ENCODE measurements at regions not wholly inside any gene's neighbourhood (a gene's known extent, or its start where the extent isn't known, plus 50 kb on each side); places are given as distances from the start of the nearest gene placed in this dataset.
A peak's percentile ranks its signal among the peaks of the same experiment; 100 is the strongest.

DNA sequence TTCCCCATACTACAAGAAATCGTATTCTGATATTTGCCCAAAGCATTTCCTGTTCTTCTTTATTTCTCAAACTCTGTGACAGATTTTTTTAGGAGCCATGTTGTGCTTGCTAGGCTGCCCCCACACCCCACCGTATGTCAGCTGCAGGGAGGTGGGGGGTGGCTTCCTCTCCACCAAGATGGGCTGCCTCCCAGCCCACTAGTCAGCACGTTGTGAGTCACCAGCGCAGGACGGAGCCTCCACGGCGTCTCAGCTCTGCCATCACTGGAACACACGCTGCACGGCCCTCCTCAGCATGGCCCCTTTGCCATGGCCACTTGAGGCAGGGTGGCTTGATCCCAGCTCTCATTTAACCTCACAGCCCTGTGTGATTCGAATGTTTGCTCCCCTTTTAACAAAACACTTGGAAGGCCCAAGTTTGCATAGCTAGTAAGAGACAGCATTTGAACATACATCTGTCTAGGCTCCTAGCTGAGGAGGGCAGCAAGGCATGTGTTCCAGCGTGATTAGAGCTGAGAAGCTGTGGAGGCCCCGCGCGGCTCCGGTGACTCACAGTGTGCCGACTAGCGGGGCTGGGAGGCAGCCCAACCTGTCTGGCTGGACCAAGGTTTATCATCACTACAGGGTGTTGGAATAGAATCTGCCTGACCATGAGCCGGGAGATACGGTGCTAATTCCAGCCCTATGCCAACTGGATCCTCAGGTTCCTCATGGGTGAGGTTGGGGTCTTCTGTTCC lies 180.7 kb upstream of the NCAM1 start:
- no peak overlapping the region for H3K4me3 Mint-ChIP-seq
- intact Hi-C loops (cut with micrococcal nuclease), result no loop called here
- no peaks in the 10 kb centered on the region for H3K36me3 Mint-ChIP-seq (ENCODE audit: low read depth)
- H3K4me1 Mint-ChIP-seq, result peaks cover 3% of the 10 kb centered on the region
- no peaks in the 10 kb centered on the region for H3K9me3 Mint-ChIP-seq
- DNase-seq, result no peak
- no peak overlapping the region for H3K27ac Mint-ChIP-seq
- H3K27me3 Mint-ChIP-seq, result no peaks in the 10 kb centered on the region

- intact Hi-C loops (cut with micrococcal nuclease), result no loop called here
- H3K27me3 Mint-ChIP-seq, result peaks cover 5% of the 10 kb centered on the region
- H3K27ac Mint-ChIP-seq, result no peak overlapping the region
- H3K4me3 Mint-ChIP-seq, result no peak overlapping the region
- H3K4me1 Mint-ChIP-seq, result peaks cover 3% of the 10 kb centered on the region
- no peaks in the 10 kb centered on the region for H3K36me3 Mint-ChIP-seq (ENCODE audit: low read depth)
- H3K9me3 Mint-ChIP-seq, result no peaks in the 10 kb centered on the region
- DNase-seq, result no peak
Observed at GRCh38 chr11:112783945-112784322, 177.3 kb upstream of the NCAM1 start.

DNA sequence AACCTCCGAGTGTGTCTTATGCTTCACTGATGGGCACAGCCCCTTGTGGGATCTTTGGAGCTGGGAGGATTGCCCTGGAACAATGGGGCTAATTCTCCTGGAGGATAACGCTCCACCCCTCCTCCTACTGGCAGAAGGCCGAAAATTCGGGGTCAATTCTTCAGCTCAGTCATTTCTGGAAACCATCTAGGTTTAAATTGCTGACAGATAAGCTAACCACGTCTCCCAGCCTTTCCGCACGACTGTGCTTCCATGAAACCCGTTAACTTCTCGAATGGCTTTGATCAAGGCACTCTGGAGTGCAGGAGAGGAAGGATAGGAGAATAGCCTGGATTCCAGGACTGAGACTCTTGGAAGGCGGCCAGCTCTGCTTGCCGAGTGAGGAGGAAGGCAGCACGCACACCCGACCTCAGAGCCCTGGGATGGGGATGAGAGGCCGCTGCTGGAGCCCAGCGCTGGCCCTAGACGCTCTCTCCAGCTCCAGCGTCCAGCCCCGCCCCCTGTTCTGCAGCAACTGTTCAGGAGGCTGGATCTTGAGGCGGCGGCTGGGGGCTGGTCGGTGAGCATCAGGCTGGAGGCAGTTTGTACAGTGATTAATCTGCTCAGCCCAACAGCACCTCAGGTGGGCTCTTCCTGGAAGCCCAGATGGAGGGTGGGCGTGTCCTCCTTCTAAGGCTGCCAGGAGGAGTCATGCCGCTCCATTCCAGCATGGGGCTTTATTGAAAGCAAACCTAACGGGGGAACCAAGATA lies 176.7 kb upstream of the NCAM1 start:
- Mint-ChIP-seq H3K4me3 (no peak overlapping the region), H3K9me3 (no peaks in the 10 kb centered on the region), H3K27me3 (peaks cover 5% of the 10 kb centered on the region), H3K36me3 (ENCODE audit: low read depth) (no peaks in the 10 kb centered on the region), H3K27ac (no peak overlapping the region), H3K4me1 (no peaks in the 10 kb centered on the region)
- intact Hi-C loops (cut with micrococcal nuclease), result no loop called here
- DNase-seq, result no peak

DNA sequence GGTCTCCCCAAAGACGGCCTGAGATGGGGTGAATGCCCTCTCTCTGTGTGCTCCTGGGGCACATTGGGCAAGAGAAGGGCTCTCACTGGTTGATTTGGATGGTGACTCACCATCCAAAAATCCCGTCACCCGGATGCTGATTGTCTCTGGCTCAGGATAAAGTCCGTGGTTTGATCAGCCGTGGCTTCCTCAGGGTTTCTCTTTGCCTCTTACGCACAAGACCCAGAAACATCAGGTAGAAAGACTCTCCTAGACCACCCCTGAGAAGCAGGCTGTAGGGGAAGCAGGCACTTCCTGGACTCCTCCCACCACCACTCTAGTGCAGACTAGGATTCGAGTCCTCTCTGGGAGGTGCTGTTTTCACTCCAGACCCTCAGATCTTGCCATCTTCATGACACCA lies 176.1 kb upstream of the NCAM1 start:
- no peak for DNase-seq
- Mint-ChIP-seq H3K27ac (no peak overlapping the region), H3K9me3 (no peaks in the 10 kb centered on the region), H3K4me1 (no peaks in the 10 kb centered on the region), H3K4me3 (no peak overlapping the region), H3K27me3 (peaks cover 5% of the 10 kb centered on the region), H3K36me3 (ENCODE audit: low read depth) (no peaks in the 10 kb centered on the region)
- intact Hi-C loops (cut with micrococcal nuclease), result no loop called here

GRCh38 chr11:112785719-112786118 lies 175.5 kb upstream of the NCAM1 start:
- DNase-seq, result no peak
- no peak overlapping the region for H3K27ac Mint-ChIP-seq
- H3K36me3 Mint-ChIP-seq (ENCODE audit: low read depth), result no peaks in the 10 kb centered on the region
- no peaks in the 10 kb centered on the region for H3K4me1 Mint-ChIP-seq
- H3K9me3 Mint-ChIP-seq, result no peaks in the 10 kb centered on the region
- intact Hi-C loops (cut with micrococcal nuclease), result no loop called here
- H3K4me3 Mint-ChIP-seq, result no peak overlapping the region
- H3K27me3 Mint-ChIP-seq, result peaks cover 5% of the 10 kb centered on the region

- Mint-ChIP-seq H3K36me3 (ENCODE audit: low read depth) (no peaks in the 10 kb centered on the region), H3K27ac (no peak overlapping the region), H3K27me3 (peaks cover 5% of the 10 kb centered on the region), H3K9me3 (no peaks in the 10 kb centered on the region), H3K4me1 (no peaks in the 10 kb centered on the region), H3K4me3 (no peak overlapping the region)
- intact Hi-C loops (cut with micrococcal nuclease), result no loop called here
- DNase-seq, result no peak
Observed at GRCh38 chr11:112786196-112786595, 175.0 kb upstream of the NCAM1 start.

GRCh38 chr11:112786886-112787530 lies 174.2 kb upstream of the NCAM1 start:
- Mint-ChIP-seq H3K27me3 (peaks cover 5% of the 10 kb centered on the region), H3K4me1 (no peaks in the 10 kb centered on the region), H3K9me3 (no peaks in the 10 kb centered on the region), H3K27ac (no peak overlapping the region), H3K36me3 (ENCODE audit: low read depth) (no peaks in the 10 kb centered on the region), H3K4me3 (no peak overlapping the region)
- intact Hi-C loops (cut with micrococcal nuclease), result no loop called here
- DNase-seq, result no peak

DNA sequence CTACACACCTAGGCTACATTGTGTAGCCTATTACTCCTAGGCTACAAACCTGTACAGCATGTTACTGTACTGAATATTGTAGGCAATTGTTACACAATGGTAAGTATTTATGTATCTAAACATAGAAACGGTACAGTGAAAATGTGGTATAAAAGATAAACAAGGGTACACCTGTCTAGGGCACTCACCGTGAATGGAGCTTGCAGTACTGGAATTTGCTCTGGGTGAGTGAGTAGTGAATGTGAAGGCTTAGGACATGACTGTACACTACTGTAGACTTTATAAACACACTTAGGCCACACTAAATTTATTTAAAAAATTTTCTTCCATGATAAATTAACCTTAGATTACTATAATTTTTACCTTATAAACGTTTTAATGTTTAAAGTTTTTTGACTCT lies 171.7 kb upstream of the NCAM1 start:
- H3K27ac Mint-ChIP-seq, result no peak overlapping the region
- peaks cover 5% of the 10 kb centered on the region for H3K27me3 Mint-ChIP-seq
- H3K4me3 Mint-ChIP-seq, result no peak overlapping the region
- DNase-seq, result no peak
- no peaks in the 10 kb centered on the region for H3K36me3 Mint-ChIP-seq (ENCODE audit: low read depth)
- H3K4me1 Mint-ChIP-seq, result peaks cover 2% of the 10 kb centered on the region
- H3K9me3 Mint-ChIP-seq, result no peaks in the 10 kb centered on the region
- intact Hi-C loops (cut with micrococcal nuclease), result no loop called here

GRCh38 chr11:112790286-112790685 lies 170.9 kb upstream of the NCAM1 start:
- peaks cover 5% of the 10 kb centered on the region for H3K27me3 Mint-ChIP-seq
- intact Hi-C loops (cut with micrococcal nuclease), result no loop called here
- no peaks in the 10 kb centered on the region for H3K36me3 Mint-ChIP-seq (ENCODE audit: low read depth)
- H3K27ac Mint-ChIP-seq, result no peak overlapping the region
- no peaks in the 10 kb centered on the region for H3K9me3 Mint-ChIP-seq
- DNase-seq, result no peak
- H3K4me3 Mint-ChIP-seq, result no peak overlapping the region
- peaks cover 2% of the 10 kb centered on the region for H3K4me1 Mint-ChIP-seq

DNA sequence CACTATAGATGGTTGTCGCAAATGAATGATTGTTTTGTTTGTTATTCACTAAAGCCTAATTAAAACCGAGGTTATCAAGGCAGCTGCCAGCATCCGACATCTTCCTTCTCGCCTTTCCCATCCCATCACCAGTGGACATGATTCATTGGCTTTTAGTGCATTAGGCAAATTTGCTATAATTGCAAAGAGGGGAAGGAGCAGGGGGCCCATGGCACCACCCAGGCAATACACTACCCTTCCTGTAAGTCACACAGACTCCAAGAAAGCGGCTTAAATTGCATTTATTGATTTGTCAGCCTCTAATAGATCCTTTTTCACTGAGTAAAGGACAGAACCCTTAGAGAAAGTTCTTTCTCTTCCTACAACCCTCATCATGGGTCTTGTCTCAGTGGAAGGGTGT lies 169.2 kb upstream of the NCAM1 start:
- Mint-ChIP-seq H3K4me1 (peaks cover 2% of the 10 kb centered on the region), H3K36me3 (ENCODE audit: low read depth) (no peaks in the 10 kb centered on the region), H3K27ac (no peak overlapping the region), H3K4me3 (no peak overlapping the region), H3K9me3 (no peaks in the 10 kb centered on the region), H3K27me3 (peaks cover 5% of the 10 kb centered on the region)
- DNase-seq, result no peak
- intact Hi-C loops (cut with micrococcal nuclease), result no loop called here

DNA sequence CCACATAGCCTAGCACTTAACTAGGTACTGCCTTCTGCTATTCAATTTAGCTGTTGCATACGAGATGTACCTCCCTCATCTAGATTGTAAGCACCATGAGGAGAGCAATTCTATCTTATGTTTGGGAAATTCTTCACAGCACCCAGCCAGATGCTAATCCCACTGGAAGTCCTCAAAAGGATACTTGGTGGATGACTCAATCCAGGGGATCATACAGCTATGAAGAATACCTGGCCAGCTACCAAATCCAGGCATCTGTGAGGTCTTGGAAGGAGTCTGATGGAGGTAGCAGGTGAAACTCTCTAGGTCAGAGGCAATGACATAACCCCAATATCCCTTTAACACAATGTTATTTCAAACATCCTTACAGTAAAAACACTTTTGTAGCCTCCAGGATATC lies 167.8 kb upstream of the NCAM1 start:
- Mint-ChIP-seq H3K27ac (no peak overlapping the region), H3K9me3 (no peaks in the 10 kb centered on the region), H3K36me3 (ENCODE audit: low read depth) (no peaks in the 10 kb centered on the region), H3K4me1 (peaks cover 4% of the 10 kb centered on the region), H3K4me3 (no peak overlapping the region), H3K27me3 (no peaks in the 10 kb centered on the region)
- no peak for DNase-seq
- intact Hi-C loops (cut with micrococcal nuclease), result no loop called here

DNA sequence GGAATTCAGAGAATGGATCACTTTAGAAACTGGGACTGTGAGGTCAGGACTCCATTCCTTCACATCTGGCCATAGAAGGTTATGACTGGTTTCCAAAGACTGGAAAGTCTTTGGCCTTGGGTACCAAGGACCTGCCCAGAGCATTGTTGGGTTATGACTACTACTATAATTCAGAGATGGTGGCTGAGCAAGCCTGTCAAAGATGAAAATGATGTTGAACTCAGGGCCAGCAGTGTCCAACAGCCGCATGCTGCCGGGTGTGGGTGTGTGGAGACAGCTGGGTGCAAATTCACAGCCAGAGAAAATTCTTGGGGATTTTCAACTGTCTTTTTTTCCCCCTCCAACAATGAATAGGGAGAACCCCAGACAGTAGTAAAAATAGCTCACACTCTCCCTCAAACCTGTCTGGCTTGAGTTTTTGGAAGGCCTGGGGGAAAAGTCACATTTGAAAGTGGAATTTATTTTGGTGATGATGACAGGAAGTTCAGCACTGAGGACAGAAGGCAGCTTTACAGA lies 166.8 kb upstream of the NCAM1 start:
- Mint-ChIP-seq H3K4me1 (peaks cover 4% of the 10 kb centered on the region), H3K9me3 (no peaks in the 10 kb centered on the region), H3K27me3 (no peaks in the 10 kb centered on the region), H3K36me3 (ENCODE audit: low read depth) (no peaks in the 10 kb centered on the region), H3K27ac (no peak overlapping the region), H3K4me3 (no peak overlapping the region)
- intact Hi-C loops (cut with micrococcal nuclease), result loop anchor here (2.0 kb wide), 1 partner anchor 206 kb away; no protein-coding TSS in a partner anchor
- no peak for DNase-seq

DNA sequence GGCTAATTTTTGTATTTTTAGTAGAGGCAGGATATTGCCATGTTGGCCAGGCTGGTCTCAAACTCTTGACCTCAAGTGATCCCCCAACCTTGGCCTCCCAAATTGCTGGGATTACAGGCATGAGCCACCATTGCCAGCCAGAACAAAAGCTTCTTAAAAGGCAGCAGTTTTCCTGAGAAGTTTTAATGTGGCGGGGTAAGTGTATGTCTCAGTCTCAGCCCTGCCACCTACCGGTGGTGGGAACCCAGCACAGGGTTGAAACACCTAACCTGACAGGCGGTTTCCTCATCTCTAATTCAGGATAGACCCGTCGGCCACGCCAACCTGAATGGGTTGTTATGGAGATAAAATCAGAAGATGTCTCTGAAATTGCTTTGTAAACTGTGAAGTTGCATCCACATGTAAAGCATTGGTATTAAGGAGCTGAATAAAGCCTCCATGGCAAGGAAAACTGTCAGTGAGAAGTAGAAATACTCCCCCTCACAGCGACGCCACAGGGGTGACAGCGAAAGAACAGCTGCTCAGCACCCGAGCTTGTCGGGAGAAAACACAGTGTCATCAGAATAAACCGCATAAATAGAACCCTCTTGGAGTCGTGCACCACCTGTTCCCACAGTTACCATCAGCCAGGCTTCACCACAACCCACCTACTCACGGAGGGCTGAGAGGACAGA lies 165.9 kb upstream of the NCAM1 start:
- Mint-ChIP-seq H3K4me1 (peaks cover 4% of the 10 kb centered on the region), H3K27me3 (no peaks in the 10 kb centered on the region), H3K9me3 (no peaks in the 10 kb centered on the region), H3K4me3 (no peak overlapping the region), H3K36me3 (ENCODE audit: low read depth) (no peaks in the 10 kb centered on the region), H3K27ac (no peak overlapping the region)
- DNase-seq, result peak; percentile 67
- intact Hi-C loops (cut with micrococcal nuclease), result loop anchor here (2.0 kb wide), 1 partner anchor 206 kb away; no protein-coding TSS in a partner anchor

Data from activated CD4-positive, alpha-beta T cell treated with anti-CD3 and anti-CD28 coated beads, Interleukin-2, amount 10 ng/mL, durations not matched to agents 24 days and 14 days (primary cell).